BJ (cell line): ENCODE measurements at regions not wholly inside any gene's neighbourhood (a gene's known extent, or its start where the extent isn't known, plus 50 kb on each side); places are given as distances from the start of the nearest gene placed in this dataset.

Experiments
- CTCF ChIA-PET: fragments of 350-600 bp; formaldehyde crosslinking; extraction: SDS; loops from one replicate; lab custom pipeline; 2021; ENCODE audit warnings: antibody characterized with exemption, inconsistent platforms; lab: Yijun Ruan, JAX
- POLR2A ChIA-PET: fragments of 300-600 bp; sonication (Branson Sonifier 250); formaldehyde crosslinking; extraction: SDS; loops from one replicate; lab custom pipeline; 2021; ENCODE audit warnings: antibody characterized with exemption; lab: Charles Lee
- DNase-seq: peaks from one replicate; pipeline ENCODE4 v3.0.0-alpha.2; 2011; ENCODE audit warnings: low read depth
- H3K27me3 ChIP-seq: 2 replicates; pipeline ENCODE4 v1.6.0; 2011; ENCODE audit warnings: low read length; ENCODE audit not compliant: control insufficient read depth, insufficient read depth
- H3K36me3 ChIP-seq: 2 replicates; pipeline ENCODE4 v1.5.1; 2011; ENCODE audit warnings: low read length; ENCODE audit not compliant: control insufficient read depth, insufficient read depth
- H3K4me3 ChIP-seq: 2 replicates; pipeline ENCODE4 v1.5.1; 2011; ENCODE audit warnings: low read depth, mild to moderate bottlenecking, control low read depth, low read length
- CTCF ChIP-seq: IDR thresholded peaks from 2 replicates; pipeline ENCODE4 v1.5.1; 2011; ENCODE audit warnings: low read depth, mild to moderate bottlenecking, control low read depth, inconsistent platforms, low read length, moderate library complexity; ENCODE audit not compliant: insufficient read depth

DNA sequence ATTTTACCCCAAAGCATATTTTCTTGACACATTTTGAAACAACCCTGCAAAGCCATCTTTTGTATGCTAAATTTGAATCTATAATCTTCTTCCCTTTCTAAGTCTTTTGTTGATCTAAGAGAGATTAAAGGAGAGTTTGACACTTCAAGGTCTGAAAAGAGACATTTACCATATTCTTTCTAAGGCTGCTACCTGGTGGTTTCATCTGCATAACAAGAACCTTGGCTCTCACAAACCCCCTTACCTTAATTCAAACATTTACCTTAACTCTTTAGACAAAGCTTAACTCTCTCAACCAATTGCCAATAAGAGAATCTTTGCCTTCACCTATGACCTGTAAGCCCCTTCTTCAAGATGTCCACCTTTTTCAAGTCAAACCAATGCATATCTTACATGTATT, 1143.6 kb downstream of the CDH11 start:
- DNase-seq, result no peak
- Histone ChIP-seq H3K36me3 (no peaks in the 10 kb centered on the region), H3K27me3 (no peaks in the 10 kb centered on the region), H3K4me3 (no peak overlapping the region)
- ChIA-PET POLR2A (no interaction called here), CTCF (no interaction called here)
- TF ChIP-seq CTCF, result no peak

- H3K36me3 ChIP-seq, result no peaks in the 10 kb centered on the region
- no peaks in the 10 kb centered on the region for H3K27me3 ChIP-seq
- no peak overlapping the region for H3K4me3 ChIP-seq
- no peak for TF ChIP-seq CTCF
- DNase-seq, result no peak
- ChIA-PET POLR2A (no interaction called here), CTCF (no interaction called here)
Observed at GRCh38 chr16:63976345-63976744, 1145.5 kb downstream of the CDH11 start.

DNA sequence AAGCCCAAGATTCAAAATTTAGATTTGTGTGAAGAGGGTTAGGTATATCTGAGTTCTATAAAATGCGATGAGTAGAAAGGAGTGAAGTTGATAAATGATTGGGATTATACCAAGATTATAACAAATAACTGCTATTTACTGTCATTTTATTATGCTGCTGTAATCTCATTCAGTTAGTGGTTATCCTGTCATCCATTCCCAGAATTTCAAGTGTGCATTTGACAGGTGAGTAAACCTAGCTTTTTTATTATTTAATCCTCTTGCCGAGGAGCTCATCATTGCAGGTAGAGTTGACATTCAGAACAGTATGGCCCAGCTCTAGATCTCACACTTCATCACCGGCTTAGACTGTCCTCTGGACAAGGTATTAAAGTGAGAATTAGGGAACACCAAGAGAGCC, 1146.2 kb downstream of the CDH11 start:
- ChIA-PET CTCF (interaction anchor here (0.6 kb wide), 1 partner anchor 635 kb away, joined by 3 read pairs; no protein-coding TSS in a partner anchor), POLR2A (no interaction called here)
- Histone ChIP-seq H3K27me3 (no peaks in the 10 kb centered on the region), H3K36me3 (no peaks in the 10 kb centered on the region), H3K4me3 (no peak overlapping the region)
- TF ChIP-seq CTCF, result no peak
- no peak for DNase-seq

DNA sequence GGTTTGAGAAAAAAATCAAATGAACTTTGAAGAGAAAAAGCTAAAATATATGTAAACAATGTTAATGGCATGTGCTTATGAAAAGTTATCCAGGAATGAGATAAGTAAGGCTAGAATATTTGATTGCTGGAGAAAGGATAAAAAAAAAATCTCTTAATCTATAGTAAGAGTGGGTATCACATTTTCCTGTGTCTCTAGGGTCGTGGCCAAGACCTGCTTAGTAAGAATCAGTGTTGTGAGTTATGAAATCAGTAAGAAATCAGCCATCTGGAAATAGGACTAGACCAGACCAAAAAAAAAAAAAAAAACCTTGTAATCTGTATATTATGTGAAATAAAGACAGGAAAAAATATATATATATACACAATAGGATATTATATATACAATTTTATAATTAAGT, 1153.9 kb downstream of the CDH11 start:
- DNase-seq, result no peak
- no peaks in the 10 kb centered on the region for H3K27me3 ChIP-seq
- TF ChIP-seq CTCF, result no peak
- no peak overlapping the region for H3K4me3 ChIP-seq
- ChIA-PET POLR2A (no interaction called here), CTCF (no interaction called here)
- H3K36me3 ChIP-seq, result no peaks in the 10 kb centered on the region

GRCh38 chr16:63960321-63960720, 1161.5 kb downstream of the CDH11 start:
- POLR2A ChIA-PET, result no interaction called here
- DNase-seq, result no peak
- CTCF ChIA-PET, result no interaction called here

More at GRCh38 chr16:63960321-63960720, 1161.5 kb downstream of the CDH11 start:
- no peak for TF ChIP-seq CTCF
- H3K36me3 ChIP-seq, result no peaks in the 10 kb centered on the region
- no peaks in the 10 kb centered on the region for H3K27me3 ChIP-seq
- H3K4me3 ChIP-seq, result no peak overlapping the region
